Kidney tubule cell (primary cell): ENCODE measurements at regions not wholly inside any gene's neighbourhood (a gene's known extent, or its start where the extent isn't known, plus 50 kb on each side); places are given as distances from the start of the nearest gene placed in this dataset.
"Not testable (repeated sequence)": the region's sequence is repeated elsewhere in the genome, so short reads cannot be mapped to it uniquely, and the experiment has no call there.

Experiments
- DNase-seq: peaks from one replicate; pipeline ENCODE4 v3.0.0-alpha.2; 2018; ENCODE audit warnings: low spot score

DNA sequence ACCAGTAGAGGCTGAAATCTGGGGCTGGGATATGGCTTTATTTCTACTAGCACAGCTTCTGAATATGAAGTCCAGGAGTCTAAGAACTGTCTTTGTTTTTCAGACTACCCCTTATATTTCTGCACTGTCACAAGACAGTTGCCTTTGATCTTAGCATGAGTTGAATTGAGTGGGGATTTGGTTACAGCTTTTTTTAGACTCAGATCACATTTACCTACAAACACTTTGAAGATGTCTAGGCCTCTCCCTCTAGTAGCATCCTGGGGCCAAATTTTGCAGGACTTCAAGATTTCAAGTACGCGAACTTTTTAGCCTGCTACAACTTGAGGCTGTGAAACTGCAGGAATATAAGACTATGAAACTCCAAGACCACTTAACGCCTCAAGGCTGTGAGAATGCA is 240.2 kb downstream of the NEBL start:
- no peak for DNase-seq

DNA sequence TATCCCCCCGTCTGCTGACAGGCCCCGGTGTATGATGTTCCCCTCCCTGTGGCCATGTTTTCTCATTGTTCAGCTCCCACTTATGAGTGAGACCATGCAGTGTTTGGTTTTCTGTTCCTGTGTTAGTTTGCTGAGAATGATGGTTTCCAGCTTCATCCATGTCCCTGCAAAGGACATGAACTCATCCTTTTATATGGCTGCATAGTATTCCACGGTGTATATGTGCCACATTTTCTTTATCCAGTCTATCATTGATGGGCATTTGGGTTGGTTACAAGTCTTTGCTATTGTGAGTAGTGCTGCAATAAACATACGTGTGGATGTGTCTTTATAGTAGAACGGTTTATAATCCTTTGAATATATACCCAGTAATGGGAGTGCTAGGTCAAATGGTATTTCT is 244.7 kb downstream of the NEBL start:
- not testable (repeated sequence) for DNase-seq

DNA sequence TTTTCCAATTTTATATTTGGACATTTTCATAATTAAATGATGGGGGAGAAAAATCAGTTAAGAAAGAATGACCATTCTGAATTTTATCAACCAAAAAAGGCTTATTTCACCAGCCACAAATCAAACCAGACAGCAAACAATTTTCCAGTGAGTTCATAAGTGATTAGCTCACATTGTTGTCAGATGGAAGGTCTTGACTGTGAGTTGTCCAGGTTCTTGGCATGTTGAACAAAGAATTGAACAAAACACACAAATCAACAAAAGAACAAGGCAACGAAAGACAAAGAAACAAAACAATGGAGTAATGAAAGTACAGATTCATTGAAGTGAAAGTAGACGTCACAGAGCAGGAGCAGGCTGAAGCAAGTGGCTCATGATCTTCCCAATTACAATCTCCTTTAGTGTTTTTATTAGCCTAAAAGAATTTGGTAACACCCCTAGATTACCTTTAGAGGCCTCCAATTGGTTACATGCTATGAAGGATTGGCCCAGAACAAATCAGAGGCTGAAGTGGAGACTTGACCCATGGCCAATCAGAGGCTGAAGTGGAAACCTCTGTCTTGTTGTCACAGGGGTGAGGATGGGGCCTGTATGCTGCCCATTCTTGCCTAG is 248.7 kb downstream of the NEBL start:
- no peak for DNase-seq

DNA sequence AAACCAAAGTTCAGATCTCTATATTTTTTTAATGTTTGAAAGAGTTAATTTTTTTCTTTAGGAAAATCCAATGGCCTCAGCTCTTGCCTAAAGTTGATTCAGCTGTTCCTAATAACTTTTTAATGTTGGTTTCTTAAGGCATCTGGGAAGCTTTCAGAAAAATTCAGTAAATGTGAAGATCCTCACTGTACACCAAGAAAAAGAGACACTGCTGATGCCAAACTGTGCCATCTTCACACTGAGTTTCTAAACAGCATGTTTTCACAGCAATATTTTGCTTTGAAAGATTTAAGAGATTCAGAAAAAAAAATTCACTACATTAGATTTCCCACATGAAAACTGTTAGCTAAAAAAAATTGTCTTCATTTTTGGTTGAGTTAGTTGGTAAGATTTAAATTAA is 249.4 kb downstream of the NEBL start:
- DNase-seq, result no peak

DNA sequence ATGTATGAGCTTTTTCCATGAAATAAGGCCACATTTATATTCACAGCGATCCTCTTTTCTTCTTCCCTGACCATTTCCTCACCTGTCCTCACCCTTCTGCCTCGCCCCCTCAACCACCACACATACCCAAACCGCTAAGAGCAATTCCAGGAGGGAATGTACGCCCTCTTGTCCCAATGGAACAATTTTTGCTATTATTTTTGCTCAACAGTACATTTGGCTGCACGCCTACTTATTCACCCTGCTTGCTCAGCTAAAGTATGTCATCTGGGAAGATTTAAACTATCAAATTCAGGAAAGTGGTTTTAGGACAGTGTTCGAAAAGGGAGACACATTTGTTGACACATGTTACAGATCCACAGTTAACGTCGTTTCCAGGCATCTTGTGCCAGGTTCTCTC is 252.7 kb downstream of the NEBL start:
- no peak for DNase-seq

DNA sequence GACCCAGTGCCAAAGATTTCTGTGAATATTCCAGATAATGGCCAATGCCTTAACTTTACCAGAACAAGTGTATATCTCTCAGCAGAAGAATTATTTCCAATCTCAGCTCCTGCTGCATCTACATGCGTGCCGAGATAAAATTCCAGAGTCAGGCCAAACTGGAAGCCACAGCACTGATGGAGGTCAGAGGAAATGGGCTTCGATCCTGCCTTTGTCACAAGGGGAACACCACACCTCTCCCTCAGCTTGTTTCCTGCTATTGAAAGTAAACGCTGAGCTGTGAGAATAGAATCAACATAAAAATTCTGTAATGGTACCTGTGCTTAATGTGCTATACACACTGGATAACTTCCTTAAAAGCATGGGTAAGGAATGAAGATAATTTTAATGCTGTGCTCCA is 255.5 kb downstream of the NEBL start:
- no peak for DNase-seq

DNA sequence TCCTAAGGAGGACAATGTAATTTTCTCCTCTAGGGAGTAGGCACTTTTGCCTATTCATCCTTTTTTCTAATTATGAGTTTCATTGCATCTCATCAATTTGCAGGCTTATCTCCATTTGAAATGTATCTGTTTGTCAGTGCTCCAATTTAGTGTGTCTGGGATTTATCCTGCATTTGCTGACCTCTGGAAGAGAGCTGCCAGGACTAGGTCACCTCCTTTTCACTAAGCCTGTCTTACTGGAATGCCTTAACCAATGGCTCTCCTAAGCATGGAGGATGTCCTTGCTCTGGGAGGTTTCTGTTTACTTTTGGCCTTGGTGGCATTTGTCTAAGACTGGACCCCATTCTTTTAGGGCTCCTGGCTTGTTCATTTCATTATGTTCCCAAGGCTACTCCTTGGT is 261.5 kb downstream of the NEBL start:
- DNase-seq, result no peak

DNA sequence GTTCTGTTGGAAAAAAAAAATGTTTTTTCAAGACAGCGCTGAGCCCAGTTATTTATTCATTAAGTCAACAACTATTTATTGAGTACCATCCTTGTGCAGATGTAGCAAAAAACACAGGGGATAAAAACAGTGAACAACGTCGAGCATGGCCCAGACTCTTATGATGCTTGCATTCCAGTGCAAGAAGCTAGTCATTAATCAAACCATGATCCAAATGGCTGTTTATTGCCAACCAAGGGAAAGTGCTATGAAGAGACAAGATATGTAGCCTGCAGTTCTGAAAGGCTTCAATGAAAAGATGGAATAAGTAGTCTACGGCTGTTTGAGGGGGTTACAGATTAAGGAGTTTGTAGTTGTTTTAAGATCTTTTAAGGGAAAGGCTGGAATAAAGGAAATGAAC is 262.3 kb downstream of the NEBL start:
- no peak for DNase-seq

DNA sequence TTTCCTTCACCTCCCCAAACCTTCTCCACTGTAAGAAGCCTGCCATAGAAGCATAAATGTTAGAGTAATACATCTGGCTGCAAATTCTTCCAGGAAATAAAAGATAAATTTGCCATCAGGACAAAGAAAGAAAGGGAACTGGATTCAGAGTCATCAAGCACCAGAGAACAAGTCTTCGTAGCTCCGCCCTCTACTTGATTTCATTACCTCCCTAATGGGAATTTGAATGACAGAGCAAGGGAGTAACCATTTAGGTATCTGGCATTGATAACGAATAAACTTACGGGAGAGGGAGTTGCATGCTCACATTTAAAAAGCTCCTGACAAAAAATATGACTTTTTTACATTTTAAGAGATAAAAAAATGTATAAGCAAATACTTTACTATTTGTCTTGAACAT is 263.4 kb downstream of the NEBL start:
- DNase-seq, result no peak

DNA sequence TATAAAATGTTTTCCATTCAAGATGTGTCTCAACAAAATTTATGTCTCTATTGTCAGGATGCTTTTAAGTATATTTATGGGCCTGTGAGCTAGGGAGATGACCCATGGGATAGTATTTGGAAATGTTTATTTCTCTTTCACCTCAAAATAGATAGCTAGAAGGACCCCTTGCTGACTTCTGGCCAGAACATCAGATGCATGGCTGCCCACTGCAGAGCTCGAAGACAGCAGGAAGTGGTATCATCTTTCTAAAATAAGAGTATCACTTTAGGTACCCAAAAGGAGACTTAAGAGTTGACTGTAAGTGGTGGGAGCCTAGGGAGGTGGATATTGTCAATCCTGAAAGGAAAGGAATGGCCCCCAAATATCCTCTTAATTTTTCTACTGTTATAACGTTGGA is 264.4 kb downstream of the NEBL start:
- DNase-seq, result no peak

DNA sequence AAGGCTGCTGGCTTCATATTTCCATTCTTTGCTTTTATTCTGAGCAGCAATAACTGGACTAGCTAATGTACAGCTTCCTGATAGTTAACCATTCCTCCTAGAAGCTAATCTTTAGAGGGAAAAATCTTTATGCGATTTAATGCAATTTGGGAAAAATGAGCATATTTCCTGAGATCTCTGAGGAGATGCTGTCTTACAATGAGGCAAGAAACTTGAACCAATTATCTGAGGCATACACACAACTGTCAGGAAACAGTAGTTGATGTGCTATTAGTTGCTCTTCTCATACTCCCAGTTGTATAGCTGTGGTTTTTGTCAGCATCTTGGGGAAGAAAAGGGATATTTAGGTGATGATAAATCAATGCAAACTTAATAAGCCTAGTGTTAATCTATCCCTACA is 265.9 kb downstream of the NEBL start:
- DNase-seq, result no peak

DNA sequence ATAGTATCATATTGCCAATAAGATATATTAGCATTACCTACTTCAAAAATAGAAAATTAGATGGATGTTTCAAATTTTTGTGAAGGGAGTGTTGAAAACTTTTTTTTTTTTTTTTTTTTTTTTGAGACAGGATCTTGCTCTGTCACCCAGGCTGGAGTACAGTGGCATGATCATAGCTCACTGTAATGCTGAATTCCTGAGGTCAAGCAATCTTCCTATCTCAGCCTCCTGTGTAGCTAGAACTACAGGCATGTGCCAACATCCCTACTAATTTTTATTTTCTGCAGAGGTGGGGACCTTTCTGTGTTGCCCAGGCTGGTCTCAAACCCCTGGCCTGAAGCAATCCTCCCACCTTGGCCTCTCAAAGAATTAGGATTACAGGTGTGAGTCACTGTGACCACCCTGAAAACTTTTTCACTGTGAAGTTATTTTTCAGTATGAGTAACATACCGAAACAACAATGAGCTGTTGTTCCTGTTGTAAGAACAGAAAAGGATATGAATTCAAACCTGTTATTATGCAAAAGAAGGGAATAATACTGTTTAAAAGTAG is 266.9 kb downstream of the NEBL start:
- no peak for DNase-seq

DNA sequence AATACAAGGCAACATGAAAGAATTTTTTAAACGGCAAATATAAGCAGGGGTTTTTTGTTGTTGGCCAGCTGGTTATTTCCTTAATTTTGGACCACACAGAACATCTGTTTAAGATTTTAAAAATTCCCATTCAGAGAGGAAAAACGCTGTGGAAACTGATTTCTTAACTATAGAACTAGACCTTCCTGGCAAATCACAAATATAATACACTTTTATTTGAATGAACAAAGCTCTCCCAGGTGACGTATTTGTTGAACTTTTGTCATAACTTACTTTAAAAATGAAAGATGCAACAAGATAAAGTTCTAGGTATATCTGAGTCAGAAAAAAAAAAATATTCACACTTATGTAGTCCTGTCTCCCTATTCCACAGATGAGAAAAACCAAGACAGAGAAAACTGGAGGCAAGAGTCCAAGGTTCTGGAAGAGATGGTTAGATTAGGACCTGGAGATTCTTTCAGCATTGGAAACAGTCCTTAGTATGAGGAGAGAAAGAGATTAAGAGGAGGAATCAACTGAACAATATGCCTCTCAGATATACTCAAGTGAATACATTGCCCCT is 269.1 kb downstream of the NEBL start:
- DNase-seq, result no peak

DNA sequence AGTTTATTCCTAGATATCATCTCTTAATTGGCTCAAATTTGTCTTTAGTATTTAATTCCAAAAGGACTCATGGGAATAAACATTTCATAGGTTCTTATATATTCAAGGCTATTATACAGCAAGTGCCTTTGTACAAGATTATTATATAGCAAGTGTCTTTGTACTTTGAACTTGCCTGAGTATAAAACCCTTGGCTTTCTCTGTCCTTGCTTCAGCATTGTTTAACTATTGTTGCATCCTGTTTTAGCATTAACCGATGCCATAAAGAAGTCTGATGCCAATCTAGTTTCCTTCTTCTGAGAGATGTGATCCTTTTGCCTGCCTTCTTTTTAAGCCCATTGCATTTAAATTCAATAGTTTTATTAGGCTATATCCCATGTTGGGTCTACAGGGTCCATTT is 270.0 kb downstream of the NEBL start:
- DNase-seq, result no peak

DNA sequence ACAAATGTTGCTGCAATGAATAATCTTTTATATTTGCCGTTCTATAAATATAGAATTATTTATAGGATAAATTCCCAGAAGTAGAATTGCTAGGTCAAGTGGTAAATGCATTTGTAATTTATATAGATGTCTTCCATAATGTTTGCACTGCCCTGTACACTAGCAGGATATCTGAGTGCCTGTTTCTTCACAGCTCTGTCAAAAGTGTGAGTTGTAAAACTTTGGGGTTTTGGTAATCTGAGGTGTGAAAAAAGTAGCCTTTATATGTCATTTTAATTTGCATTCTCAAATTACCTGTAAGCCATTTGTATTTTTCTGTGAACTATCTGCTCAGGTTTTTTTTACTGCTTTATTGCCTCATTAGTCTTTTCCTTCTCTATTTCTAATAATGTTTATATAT is 271.2 kb downstream of the NEBL start:
- no peak for DNase-seq

DNA sequence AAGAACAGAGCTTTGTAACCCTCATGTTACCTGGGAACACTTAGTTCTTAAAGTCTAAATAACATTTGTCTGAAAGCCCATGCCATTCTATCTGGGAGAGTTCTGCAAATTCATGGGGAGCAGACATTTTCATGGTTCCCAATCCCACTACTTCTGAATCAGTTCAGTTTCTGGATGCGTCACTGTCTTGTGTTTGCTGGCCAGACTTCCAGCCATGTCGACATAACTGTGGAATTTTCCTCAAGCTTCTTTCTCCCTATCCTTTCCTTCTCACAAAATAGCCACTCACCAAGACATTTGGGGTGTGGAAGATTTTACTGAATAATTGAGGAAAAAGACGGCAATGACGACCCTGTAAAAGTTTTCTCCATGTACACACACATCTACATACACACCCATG is 272.5 kb downstream of the NEBL start:
- no peak for DNase-seq

DNA sequence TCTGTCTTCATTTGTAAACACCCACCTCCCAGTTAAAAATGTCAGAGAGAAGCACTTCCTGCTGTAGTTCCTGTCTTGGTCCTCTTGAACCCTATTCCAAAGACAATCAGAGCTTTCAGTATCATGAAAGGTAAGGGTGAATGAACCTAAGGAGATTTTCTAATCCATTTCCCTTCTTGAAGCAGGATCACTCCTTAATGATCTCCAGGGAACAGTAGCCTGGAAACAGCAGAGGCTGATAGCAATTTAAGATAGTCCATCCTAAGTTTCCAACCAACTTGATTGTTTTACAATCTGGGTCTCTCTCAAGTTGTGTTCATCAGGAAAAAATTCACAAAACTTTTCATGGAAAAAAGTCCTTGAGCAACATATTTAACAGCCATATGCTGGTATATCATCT is 273.6 kb downstream of the NEBL start:
- DNase-seq, result no peak

DNA sequence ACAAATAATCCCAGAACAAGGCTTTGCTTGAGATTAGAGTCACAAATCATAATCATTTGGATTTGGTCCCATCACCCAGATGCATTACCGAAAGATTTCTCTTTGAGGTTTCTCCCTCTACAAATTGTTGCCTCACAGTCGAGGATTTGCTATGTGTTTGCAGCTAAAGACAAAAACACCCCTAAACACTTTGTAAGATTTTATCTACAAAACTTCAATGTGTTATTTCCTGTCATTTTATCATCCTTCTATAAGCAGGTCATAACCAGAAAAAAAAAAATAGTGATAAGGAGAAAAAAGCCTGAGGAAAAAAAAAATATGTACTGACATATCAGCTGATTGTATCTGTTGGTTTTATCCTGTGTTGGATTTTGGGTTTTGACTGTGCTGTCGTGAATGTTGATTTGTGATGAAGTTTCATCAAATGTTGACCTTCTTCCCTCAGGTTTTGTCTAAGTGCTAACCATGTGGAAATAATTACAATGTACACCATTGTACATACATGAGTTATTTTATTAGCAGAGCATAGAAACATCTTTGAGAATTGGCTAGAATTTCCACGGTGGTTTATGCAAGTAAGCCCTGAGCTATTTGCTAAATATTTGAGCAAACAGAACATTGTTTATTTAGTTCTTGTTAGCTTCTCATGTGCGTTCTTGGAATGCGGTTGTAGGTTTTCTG is 274.4 kb downstream of the NEBL start:
- peak; percentile 38 for DNase-seq

DNA sequence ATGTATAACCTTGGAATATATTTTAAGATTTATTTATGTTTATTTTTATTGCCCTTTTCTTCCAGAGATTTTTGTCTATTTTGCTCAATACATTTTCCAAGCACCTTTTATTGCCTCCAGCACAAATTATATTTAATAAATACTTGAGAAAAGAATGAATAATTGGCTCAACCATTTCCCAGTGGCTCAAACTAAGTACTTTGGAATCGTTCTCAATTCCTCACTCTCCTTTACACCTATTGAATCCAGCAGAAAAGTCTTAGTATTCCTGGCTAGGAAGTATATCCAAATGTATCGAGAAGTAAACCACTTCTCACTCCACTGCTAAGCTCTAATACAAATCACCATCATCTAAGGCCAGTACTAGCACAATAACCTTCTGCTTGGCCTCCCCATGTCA is 276.1 kb downstream of the NEBL start:
- DNase-seq, result no peak

DNA sequence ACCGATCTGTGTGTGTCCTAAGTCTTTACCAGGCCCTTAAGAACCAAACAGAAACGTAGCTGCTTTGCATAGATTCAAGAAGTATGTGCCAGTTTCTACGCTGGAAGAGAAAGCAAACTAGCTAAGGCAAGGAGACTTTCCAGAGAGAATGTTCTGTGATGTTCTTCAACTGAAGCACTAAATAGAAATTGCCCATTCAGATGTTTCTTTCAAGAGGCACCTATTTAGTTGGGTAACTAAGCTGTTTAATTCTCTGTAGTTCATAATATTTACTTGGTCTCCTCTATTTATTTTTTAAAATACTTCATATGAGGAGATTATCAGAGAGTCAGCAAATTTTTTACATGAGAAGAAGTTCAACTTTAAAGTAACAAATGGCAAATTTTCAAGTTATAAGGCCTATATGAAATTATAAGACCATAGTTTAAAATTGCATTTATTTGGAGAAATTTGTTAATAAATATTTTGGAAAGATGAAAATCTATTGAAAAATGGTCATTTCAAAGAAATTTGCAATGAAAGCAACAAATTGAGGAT is 279.0 kb downstream of the NEBL start:
- DNase-seq, result no peak

DNA sequence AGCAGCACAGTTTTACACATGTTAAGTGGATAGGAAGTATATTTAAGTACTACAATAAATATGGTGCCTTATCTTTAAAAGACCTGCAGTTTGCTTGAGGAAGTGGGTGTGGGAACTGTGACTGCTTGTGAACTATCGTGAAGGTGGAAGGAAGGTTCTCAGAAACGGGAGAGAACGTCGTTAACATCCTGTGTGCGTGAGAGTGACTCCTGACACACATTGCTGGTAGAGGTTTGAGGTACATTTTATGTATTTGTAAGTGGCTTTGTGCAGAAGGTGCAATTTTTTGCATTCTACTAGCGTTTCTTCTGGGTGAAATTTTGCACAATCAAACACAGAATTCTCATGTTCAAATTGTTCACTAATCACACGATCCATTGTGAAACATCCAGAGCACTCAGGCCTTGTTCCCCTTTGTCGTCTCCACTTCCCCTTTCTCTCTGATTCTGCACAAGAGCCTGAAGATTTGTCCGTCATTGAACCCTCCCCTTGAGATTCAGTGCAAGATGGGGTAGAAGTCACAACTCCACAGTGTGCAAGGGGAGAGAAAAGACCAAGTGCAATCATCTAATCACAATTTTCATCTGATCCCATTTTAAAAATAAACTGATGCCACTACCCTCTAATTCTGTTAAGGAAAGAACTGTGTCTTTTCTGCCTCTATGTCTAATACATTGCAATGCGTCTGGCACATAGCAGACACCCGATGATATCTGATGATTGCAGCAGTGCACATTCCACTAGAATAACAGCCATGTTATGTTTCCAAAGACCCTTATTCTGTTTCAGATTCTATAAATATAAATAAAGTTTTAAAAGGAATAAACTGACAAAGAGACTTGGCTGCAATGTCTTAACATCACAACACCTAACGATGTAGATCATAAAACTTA is 279.9 kb downstream of the NEBL start:
- no peak for DNase-seq

DNA sequence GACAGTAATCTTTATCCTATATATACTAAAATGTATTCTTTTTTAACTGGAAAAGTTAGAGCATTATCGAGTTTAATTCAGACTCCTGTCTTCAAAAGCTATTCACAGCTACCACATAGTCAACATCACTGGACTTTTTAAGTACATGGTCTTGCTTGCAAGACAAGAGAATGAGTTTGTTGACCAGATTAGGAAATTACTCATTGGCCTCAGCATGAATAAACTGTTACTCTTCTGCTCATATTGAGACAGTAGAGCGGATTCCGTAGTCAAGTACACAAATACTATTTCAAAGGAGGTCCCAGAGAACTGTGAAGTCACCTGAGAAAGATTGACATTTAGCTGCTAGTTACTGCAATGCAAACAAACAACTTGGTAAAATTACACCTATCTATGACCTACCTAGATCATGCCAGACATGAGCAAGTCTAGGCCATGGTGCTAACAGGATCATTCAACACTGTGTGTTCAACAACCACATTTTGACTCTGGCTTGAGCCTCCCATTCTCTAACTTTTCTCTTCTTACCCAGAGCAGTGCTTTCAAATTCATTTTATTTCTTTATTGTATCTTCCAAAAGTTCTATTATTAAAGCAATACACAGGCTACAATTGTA is 280.9 kb downstream of the NEBL start:
- no peak for DNase-seq
